DMS153 treated with DMSO at 0.1 percent for 48 hours (cell line): ENCODE measurements at regions not wholly inside any gene's neighbourhood (a gene's known extent, or its start where the extent isn't known, plus 50 kb on each side); places are given as distances from the start of the nearest gene placed in this dataset.

Experiments
- DNase-seq: peaks from one replicate; lab custom pipeline; 2025; ENCODE audit not compliant: unreplicated experiment; lab: John Stamatoyannopoulos, UW

GRCh38 chr3:72248869-72249268, 463.9 kb upstream of the PROK2 start:
- no peak for DNase-seq

GRCh38 chr3:72248389-72248761, 463.4 kb upstream of the PROK2 start:
- DNase-seq: no peak

GRCh38 chr3:72247645-72248388, 462.9 kb upstream of the PROK2 start:
- DNase-seq: no peak

GRCh38 chr3:72247126-72247525, 462.2 kb upstream of the PROK2 start:
- DNase-seq: no peak

- DNase-seq: no peak
Observed at GRCh38 chr3:72246685-72247084, 461.7 kb upstream of the PROK2 start.

- no peak for DNase-seq
Observed at GRCh38 chr3:72245183-72245811, 460.3 kb upstream of the PROK2 start.

- no peak for DNase-seq
Observed at GRCh38 chr3:72244396-72244795, 459.4 kb upstream of the PROK2 start.

- DNase-seq: no peak
Observed at GRCh38 chr3:72242326-72242725, 457.4 kb upstream of the PROK2 start.

- no peak for DNase-seq
Observed at GRCh38 chr3:72241525-72241924, 456.6 kb upstream of the PROK2 start.

- no peak for DNase-seq
Observed at GRCh38 chr3:72240531-72240930, 455.6 kb upstream of the PROK2 start.

GRCh38 chr3:72238801-72239200, 453.9 kb upstream of the PROK2 start:
- no peak for DNase-seq

GRCh38 chr3:72238010-72238691, 453.2 kb upstream of the PROK2 start:
- DNase-seq: no peak

GRCh38 chr3:72237679-72238009, 452.7 kb upstream of the PROK2 start:
- no peak for DNase-seq

GRCh38 chr3:72234391-72234790, 449.4 kb upstream of the PROK2 start:
- DNase-seq: no peak

- no peak for DNase-seq
Observed at GRCh38 chr3:72233571-72233970, 448.6 kb upstream of the PROK2 start.

GRCh38 chr3:72232777-72233176, 447.8 kb upstream of the PROK2 start:
- no peak for DNase-seq

- no peak for DNase-seq
Observed at GRCh38 chr3:72232331-72232730, 447.4 kb upstream of the PROK2 start.

GRCh38 chr3:72231439-72232196, 446.7 kb upstream of the PROK2 start:
- DNase-seq: no peak

- no peak for DNase-seq
Observed at GRCh38 chr3:72230774-72231379, 445.9 kb upstream of the PROK2 start.

GRCh38 chr3:72229952-72230351, 445.0 kb upstream of the PROK2 start:
- no peak for DNase-seq

- DNase-seq: no peak
Observed at GRCh38 chr3:72227486-72228070, 442.6 kb upstream of the PROK2 start.
